ENCODE measurements at regions not wholly inside any gene's neighbourhood (a gene's known extent, or its start where the extent isn't known, plus 50 kb on each side); places are given as distances from the start of the nearest gene placed in this dataset.

DNA sequence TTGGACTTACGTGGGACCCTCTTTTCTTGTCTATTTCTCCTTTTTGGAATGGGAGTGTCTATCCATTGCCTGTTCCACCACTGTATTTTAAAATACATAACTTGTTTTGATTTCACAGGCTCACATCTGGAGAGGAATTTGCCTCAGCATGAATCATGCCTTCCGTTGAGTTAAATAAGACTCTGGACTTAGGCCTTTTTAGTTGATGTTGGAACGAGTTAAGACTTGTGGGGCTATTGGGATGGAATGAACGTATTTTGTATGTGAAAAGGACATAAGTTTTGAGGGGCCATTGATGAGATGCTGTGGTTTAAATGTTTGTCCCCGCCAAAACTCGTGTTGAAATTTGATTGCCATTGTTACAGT is 66.2 kb downstream of the BEX3 start:
- no peak for ATAC-seq (ENCODE audit: low FRiP score)
- DNase-seq (ENCODE audit: low spot score), result no peak
- TF ChIP-seq, protein P1, sequence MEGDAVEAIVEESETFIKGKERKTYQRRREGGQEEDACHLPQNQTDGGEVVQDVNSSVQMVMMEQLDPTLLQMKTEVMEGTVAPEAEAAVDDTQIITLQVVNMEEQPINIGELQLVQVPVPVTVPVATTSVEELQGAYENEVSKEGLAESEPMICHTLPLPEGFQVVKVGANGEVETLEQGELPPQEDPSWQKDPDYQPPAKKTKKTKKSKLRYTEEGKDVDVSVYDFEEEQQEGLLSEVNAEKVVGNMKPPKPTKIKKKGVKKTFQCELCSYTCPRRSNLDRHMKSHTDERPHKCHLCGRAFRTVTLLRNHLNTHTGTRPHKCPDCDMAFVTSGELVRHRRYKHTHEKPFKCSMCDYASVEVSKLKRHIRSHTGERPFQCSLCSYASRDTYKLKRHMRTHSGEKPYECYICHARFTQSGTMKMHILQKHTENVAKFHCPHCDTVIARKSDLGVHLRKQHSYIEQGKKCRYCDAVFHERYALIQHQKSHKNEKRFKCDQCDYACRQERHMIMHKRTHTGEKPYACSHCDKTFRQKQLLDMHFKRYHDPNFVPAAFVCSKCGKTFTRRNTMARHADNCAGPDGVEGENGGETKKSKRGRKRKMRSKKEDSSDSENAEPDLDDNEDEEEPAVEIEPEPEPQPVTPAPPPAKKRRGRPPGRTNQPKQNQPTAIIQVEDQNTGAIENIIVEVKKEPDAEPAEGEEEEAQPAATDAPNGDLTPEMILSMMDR (IDR thresholded peaks at IDR 0.05), result no peak

DNA sequence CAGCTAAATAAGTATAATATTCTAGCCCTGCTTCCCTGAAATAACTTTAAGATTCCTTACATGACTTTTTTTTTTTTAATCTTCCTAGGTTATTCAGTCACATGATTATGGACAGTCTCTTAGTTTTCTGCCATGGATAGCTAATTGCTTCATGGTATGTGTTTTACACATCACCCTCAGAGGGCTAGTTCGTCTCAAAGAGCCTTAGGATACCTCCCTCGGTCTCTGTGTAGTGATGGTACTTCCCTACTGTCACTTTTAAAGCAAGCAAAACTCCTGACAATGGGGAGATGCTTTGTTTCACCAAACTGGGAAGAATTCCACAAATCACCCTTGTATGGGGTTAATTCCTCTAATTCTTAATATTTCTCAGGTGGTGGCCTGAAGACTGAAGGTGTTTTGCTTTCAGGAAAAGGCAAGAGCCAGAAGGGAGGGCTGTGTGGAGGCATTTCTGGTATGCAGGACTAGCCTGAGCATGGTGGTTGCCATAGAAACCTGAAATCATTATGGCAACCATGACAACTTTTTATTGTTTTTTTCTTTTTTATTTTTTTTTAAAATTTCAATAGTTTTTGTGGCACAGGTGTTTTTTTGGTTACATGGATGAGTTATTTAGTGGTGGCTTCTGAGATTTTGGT is 70.4 kb downstream of the BEX3 start:
- DNase-seq (ENCODE audit: low spot score), result no peak
- TF ChIP-seq, protein P1 (IDR thresholded peaks at IDR 0.05), result no peak
- no peak for ATAC-seq (ENCODE audit: low FRiP score)
